ENCODE measurements at regions not wholly inside any gene's neighbourhood (a gene's known extent, or its start where the extent isn't known, plus 50 kb on each side); places are given as distances from the start of the nearest gene placed in this dataset.
"Not testable (repeated sequence)": the region's sequence is repeated elsewhere in the genome, so short reads cannot be mapped to it uniquely, and the experiment has no call there.

DNA sequence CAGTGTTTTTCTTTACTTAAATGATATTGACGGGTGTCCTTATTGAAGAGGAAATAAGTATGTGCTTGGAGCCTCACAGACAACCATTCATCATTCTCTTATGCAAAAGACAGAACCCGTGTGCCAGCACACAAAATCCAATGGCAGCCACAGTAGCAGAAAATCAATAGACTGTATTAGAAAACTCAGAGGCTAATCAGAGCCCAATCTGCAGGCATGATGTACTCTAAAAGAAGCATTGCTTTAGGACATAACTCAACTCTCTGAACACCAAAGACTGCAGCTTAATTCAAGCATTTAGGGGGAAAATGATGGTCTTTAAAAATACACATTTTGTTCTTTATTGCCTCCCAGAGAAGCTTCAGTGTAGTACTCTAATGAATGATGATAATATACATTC, 476.9 kb downstream of the PDHA2 start:
- DNase-seq (ENCODE audit: low spot score), result no peak

DNA sequence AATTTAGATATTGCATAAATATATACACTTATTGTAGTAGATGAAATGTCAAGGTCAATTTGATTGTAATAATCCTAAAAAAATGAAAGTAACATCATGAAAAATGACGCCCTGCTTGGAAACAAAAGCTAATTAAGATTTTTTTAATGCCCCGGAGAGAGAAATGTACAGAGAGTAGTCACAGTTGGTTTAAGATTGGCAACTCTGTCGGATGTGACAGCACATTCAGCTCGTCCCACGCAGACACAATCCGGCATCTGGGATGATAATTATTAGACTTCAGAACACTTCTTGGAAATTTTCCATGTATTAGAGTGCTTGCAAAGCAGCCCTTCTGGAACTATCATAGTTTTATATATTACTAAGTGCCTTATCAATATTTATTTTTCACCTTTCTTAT, 478.0 kb downstream of the PDHA2 start:
- DNase-seq (ENCODE audit: low spot score), result no peak

DNA sequence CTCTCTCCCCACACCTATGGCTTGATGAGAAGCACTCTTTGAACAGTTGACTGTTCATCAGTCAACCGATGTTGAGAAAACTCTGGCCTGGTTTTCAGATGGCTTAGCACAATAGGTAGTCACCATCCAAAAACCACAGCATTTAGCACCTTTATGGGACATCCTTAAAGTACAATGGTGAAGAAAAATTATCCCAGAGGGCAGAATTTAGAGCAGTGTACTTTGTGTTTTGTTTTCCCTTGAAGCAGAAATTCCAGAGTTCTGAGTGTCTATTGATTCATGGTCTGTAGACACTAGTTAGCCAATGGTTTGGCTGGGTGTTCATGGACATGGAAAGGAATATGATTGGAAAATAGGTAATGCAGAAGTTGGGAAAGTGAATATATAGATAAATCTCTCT, 487.0 kb downstream of the PDHA2 start:
- DNase-seq (ENCODE audit: low spot score), result no peak

DNA sequence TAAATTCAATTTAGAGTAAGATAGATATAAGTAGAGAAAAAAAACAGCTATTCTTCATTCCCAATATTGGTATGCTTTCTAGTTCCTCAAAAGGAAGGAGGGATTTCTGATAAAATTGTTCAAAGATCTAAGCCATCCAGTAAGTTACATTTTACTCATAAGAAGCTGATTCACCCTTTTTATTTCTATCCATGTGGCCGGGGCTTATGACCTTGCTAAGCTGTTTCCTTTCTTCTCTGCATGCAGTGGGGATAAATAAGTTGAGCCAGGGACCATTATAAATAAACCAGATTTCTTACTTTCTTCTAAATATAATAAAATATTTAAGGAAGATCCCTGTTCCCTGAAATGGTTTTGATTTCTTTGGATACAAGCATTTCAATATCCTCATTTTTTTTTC, 502.3 kb downstream of the PDHA2 start:
- DNase-seq (ENCODE audit: low spot score), result no peak

DNA sequence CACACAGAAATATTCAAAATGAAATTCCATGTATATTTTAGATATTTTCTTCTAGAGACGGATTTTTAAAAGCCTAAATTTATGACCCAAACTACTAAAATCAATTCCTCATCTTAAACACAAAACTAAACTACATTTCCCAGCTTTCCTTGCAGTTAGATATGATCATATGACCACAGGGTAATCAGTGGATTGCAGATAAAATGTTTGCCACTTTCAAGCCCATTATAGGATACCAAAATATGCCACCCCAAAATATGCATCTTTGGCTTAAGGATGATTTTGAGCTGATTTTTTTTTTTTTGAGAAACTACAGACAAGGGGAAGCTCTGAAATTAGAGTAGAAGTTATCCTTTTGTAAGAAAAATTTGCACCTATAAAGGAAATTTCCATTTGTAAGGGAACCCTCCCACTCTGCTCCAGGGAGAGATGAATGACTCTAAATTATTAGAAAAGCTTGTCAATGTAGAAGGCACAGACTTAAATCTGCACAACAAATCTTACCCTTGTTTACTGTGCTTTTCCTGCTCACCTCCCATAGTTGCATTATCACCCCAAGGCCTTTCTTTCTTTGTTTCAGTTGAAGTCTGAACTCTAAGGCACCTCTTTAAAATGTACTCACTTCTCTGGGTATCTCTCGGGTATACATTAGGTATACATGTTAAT, 503.0 kb downstream of the PDHA2 start:
- DNase-seq (ENCODE audit: low spot score), result no peak

DNA sequence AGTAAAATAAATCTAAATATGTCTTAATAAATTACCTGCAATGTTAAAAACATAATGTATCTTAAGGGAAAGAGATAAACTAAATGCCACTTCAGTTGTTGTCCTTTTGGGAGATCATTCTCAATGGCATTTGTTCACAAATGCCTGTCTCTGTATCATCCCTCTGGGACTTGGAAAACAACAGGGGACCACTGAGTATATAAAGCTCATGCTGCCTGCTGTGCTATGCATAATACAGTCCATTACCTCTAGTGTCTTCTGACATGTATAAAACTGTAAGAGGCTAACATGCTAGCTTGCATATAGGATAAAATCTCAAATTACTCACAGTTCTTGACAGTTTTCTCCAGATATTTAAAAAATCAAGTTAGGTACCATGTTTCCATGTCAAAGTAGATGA, 503.9 kb downstream of the PDHA2 start:
- DNase-seq (ENCODE audit: low spot score), result no peak

DNA sequence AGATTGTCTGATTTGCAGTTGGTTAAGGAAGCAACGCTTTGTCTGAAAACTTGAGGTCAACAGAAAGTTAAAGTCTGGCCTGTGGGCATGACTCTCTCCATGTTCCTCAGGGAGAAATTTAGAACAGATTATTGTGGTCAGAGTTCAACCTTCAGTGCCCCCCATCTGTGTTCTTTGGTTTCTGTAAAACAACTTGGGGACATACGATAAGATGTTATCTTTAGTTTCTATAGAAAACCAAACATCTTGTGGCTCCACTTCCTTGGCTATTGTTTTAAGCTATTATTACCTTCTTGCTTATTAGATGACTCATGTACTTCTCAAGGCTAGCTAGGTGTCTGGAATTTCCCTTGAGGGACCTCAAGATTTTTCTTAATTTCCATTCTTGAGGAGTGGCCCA, 507.7 kb downstream of the PDHA2 start:
- DNase-seq (ENCODE audit: low spot score), result no peak

DNA sequence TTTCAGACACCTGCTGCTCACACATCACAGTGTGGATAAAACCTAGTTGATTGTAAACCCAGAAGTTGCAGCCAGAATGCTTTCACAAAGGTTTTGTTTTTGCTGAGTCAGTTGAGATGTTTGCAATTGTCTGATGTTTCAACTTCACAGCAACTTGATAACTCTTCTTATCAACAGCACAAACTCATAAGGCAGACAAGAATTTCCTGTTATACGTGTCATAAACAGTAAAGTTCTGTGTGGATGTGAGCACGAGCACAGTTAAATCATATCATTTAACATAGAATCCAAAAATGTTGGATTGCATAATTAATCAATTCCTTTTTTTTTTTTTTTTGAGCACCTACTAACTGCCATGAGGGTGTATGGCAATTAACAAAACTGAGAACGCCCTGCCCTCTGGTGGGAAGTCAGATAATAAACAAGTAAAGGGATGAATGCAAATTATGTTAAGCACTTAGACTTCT, 512.2 kb downstream of the PDHA2 start:
- DNase-seq (ENCODE audit: low spot score), result peak; percentile 72

DNA sequence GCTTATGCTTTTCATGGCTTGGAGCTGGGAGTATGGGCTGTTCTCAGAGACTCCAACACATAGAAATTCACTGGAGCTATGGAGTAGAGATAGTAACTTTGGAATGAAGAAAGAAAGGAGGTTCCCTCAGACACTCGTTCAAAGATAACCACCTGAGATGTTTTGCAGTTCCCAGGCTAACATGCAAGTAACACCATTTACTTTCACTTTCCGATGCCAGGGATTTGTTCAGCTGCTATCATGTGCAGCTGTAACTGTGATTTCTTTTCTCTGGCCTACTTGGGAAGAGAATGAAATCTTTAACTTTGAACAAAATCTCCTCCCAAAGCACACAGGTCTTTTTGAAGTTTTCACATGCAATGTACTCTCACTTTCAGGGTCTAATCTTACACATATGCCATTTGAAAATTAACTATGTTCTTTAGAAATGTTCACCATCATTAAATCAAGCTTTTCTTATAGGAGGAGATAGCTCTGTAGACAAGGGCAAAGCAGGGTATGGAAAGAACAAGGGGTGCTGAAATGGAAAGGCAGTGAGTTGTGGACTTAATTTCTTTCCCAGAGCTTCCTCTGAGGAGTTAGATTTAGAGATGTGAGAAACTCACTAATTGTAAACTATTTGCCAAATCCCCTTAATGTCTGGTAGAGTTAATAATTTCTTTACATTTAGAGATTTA, 514.3 kb downstream of the PDHA2 start:
- DNase-seq (ENCODE audit: low spot score), result peak; percentile 51

DNA sequence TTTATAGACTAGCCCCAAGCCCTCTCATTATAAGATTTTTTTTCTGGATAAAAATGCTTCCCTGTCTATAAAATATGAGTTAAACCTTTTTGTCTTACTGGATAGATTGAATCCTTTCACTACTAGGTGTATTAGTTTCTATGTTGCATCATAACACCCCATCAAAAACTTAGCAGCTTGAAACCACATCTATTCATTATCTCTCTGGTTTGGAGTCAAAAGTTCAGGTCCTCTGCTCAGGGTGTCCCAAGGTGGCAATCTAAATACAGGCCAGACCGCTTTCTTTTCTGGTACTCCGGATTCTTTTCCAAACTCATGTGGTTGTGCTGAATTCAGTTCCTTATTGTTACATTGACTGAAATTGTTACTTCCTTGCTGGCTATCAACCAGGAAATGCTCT, 515.5 kb downstream of the PDHA2 start:
- DNase-seq (ENCODE audit: low spot score), result no peak

DNA sequence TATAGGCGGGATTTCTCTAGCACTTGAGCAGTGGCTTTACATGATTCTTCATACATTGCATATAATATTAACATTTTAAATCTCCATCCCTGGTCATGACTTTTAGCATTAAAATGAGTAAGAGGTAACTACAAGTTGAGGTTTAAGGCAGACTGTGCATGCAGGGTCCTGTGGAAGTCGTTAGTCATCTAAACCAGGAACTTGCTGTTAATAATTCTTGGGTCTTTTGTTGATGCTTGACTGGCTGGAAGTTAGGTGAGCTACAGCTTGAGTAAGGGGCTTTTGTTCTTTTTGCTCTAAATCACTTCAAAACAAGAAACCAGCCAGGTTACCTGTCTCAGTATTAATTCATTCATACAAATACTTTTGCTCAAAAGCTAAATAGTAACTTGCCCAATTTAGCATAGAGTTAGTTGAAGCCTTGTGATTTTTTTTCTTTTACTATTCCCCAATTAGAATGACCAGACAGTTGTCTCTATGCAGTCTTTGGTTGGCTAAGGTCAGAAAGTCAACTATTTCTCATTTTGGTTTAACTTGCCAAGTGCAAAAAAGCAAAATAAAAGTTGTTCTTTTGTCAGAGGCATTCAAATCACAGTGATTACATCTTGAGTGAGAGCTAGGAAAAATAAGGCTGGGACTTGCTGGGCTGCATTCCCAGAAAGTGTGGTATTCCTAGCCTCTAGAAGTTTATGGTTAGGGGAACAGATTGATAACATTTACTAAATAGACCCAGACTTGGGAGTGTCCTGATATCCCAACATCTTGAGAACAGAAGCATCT, 516.9 kb downstream of the PDHA2 start:
- DNase-seq (ENCODE audit: low spot score), result no peak

DNA sequence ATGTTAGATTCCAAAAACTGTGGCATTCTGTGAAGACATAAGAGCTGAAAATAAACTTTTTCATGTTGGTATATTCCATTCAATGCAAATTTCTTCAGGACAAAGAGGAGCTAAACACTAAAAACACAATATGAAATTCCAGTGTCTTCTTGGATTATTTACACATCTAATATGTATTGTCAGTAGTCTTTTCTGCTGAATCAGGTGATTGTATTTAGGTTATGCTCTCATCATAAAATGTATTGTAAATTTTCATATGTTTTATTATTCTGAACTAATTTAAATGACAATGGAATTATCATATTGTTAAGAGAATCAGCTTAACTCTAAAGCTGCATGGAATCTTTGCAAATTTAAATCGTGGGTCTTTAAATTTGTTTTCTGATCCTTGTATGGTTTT, 526.7 kb downstream of the PDHA2 start:
- no peak for DNase-seq (ENCODE audit: low spot score)

DNA sequence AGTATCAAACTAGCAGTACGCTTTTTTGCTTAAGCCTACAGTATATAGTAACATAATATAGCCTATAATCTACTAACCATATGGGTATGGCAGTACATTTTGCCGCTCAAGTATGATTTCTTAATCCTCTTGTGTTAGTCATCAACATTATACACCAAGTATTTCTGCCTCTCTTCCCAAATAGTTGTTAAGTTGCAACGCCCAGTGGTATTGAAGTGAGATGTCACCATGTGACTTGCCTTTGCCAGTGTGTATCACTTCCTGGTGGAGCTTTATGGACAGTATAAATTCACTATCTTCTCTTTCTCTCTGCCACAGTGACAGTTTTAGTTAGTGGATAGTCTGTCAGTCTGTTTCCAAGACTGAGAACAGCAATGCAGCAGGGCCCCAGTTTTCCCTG, 535.5 kb downstream of the PDHA2 start:
- no peak for DNase-seq (ENCODE audit: low spot score)

DNA sequence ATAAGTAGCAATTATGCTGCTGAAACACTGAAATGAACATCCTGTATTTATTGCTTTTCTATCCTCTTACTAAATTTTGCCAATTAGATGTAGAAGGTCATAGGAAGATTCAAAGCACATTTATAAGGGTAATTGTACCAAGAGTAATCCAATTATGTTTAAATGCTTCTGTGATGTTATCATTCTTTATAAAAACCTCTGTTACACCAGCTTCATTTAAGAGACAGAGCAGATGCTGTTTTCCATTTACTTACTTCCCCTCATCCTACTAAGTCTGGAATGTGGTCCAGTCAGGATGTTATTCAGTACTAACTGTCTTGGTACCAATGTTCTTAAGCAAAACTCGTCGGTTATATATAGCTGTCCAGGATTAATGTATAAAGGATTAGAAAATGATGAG, 539.6 kb downstream of the PDHA2 start:
- DNase-seq (ENCODE audit: low spot score), result no peak

DNA sequence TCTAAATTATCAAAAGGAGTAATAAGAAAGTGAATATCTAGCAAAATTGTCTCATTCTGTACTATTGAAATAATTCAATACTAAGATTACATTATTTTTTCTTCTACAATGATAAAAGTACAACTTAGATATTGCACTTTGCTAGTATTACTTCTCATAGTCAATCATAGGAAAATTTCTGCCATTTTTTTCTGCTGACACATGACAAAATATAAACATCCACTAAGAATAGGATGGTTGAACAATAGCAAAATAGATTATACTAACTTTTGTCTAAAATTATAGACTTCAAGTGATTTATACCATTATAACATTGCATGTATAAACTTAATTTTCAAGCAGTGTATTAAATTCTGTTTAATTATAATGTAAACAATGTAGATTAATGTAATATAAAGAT, 540.2 kb downstream of the PDHA2 start:
- DNase-seq (ENCODE audit: low spot score), result no peak

DNA sequence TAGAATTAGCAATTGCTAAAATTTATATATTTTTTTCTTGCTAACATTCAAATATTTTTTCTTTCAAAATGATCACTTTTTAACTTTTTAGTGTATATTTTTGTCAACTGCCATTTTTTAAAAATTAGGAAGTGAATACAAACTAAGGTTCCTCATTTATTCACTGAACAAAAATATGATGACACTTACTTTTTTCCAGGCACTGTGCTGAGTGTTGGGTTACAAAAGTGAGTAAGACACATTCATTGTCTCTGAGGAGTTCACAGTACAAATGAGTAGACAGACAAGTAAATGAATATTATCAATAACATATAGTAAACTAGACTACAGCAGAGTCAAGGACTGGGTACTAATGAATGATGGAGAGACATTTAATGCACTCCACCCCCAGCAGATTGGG, 543.5 kb downstream of the PDHA2 start:
- DNase-seq (ENCODE audit: low spot score), result no peak

DNA sequence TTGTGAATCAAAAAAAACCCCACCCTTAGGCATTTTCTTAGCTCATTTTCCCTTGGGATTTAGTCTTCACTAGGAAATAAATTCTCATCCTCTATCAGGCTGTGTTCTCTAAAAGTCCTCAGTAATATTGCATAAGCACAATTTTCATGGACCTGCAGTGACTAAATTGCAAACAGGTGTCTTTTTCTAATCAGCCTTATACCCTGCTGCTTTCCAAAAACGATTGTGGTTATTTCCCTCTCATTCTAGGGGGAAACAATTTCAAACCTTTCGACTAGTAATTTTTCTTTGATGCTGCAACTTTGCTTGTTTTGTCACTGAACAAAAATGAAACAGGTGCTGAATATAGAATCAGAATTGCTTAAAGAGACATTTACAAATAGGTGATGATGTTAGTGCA, 549.9 kb downstream of the PDHA2 start:
- no peak for DNase-seq (ENCODE audit: low spot score)

DNA sequence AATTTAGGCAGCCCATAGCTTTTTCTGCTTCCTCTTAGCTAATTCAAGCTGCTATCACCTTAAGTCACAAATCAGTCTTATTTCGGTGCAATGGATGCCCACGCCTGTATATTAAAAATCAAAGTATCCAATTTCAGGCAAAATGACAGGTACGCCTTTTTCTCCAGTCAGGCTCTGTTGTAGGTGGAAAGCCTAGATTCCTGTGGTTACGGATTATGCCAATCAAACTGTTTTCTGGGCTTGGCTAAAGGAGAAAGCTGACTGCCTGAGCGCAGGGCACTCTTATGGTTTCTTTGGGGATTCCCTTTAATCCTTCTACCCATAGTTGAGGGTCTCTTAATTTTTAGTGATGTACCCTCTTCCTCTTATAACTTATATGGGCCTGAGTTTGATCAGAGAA, 550.5 kb downstream of the PDHA2 start:
- no peak for DNase-seq (ENCODE audit: low spot score)

DNA sequence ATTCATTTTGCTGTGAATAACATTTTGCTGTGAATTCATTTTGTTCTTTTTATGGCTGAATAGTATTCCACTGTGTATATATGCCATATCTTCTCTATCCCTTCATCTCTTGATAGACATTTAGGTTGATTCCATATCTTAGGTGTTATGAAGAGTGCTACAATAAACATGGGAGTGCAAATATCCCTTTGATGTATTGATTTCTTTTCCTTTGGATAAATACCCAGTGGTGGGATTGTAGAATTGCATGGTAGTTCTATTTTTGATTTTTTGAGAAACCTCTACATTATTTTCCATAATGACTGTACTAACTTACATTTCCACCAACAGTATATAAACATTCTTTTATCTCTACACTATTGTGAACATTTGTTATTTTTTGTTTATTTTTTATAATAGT, 555.9 kb downstream of the PDHA2 start:
- DNase-seq (ENCODE audit: low spot score), result no peak

DNA sequence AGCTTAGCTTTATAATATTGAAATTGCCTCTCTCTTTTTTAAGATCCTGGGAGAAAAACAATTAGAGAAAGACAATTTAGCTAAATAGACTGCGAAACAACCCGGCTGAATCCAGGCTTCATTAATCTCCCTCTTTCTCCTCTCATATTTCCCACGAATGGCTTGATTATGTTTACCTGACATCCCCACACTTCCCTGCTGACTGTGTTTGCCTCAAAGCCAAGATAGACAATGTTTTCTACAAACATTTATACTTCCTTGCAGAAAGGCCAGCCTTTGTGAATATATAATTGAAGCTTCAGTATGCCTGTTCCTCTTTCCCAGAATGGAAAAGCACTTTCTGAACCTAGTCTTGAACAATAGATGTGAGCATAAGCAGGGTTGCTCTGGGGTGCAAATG, 566.8 kb downstream of the PDHA2 start:
- DNase-seq (ENCODE audit: low spot score), result no peak

DNA sequence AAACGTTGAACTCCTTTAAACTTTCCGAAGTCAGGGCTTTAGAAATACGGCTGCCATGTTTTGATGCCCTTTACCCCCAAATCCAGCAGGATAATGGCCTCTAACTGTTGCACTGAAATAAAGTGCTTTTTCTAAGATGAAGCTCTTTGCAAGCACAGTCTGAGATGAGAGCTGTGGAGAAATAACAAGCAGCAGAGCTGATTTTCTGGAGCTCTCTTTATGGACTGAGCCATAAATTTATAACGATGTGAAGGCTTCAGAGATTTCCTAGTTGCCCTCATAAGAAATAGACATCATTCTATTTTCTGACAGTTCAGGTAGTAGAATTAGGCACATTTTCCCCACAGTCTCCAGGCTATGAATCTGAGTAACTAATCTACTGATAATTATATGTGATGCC, 567.3 kb downstream of the PDHA2 start:
- DNase-seq (ENCODE audit: low spot score), result no peak

DNA sequence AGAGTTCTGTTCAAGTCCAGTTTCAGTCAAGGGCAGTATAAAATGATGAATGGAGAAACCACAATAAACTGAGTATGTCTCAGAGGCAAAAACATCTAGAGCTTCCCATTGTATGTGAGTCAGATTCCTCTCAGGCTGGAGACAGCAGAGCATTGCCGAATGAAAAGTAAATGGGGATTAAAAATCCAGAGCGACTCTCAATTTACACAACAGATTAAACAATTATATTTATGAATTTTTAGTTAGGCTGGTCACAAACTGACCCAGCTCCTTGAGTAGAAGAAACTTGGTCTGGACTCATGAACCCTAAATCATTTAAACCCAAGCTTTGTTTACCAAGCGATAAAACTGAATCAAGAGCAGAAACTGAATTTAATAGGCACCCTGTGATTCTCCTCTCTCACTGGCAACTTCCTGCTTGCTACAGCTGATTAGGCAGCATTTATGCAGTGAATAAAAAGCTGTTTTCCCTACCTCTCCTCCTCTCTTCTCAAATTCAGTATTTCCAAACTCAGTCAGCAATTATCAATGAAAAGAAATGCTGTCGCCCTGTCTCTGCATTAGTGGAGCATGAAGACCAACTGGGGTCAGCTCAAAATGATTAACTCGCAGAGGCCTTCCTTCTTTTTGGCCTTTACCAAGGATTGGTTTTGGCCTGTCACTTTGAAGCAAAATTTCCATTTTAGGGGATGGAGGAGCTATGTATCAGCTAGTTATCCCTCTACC, 568.0 kb downstream of the PDHA2 start:
- DNase-seq (ENCODE audit: low spot score), result peak; percentile 7

DNA sequence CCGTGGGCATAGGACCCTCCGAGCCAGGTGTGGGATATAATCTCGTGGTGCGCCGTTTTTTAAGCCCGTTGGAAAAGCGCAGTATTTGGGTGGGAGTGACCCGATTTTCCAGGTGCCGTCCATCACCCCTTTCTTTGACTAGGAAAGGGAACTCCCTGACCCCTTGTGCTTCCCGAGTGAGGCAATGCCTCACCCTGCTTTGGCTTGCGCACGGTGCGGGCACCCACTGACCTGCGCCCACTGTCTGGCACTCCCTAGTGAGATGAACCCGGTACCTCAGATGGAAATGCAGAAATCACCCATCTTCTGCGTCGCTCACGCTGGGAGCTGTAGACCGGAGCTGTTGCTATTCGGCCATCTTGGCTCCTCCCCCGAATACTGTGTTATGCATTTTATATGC, 575.0 kb downstream of the PDHA2 start:
- DNase-seq (ENCODE audit: low spot score), result not testable (repeated sequence)
